Esophagus mucosa (tissue), 1 donor: ENCODE measurements at regions not wholly inside any gene's neighbourhood (a gene's known extent, or its start where the extent isn't known, plus 50 kb on each side); places are given as distances from the start of the nearest gene placed in this dataset.
"Not testable (repeated sequence)": the region's sequence is repeated elsewhere in the genome, so short reads cannot be mapped to it uniquely, and the experiment has no call there.

Experiments
- ATAC-seq: fragments of 200-7000 bp; cut with Tn5 transposase; one replicate; pipeline ENCODE4 v1.9.1; 2020
- donor health status: DM: yes; HTN: yes; CAD: no.

- no peak for ATAC-seq
Observed at GRCh38 chr2:182598626-182599025, 117.4 kb upstream of the DNAJC10 start.

DNA sequence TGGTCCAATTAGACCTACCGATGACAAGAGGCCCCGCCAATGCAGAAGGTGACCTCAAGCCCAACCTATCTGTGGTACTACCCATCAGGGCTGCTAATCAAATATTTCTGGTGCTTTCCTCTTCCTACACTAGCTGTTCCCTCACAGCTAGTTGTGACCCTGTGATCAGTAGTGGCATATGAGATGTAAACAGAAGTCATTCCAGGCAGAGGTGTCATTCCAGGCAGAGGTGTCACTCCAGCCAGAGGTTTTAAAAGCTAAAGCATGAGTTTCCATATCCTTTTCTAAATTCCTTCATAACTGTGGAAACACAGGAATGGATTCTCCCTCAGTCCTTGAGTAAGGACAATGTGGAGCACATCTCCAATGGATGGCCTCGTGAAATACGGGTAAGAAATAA, 110.9 kb upstream of the DNAJC10 start:
- no peak for ATAC-seq

GRCh38 chr2:182606728-182607681, 109.1 kb upstream of the DNAJC10 start:
- ATAC-seq, result no peak

- no peak for ATAC-seq
Observed at GRCh38 chr2:182608181-182608845, 107.7 kb upstream of the DNAJC10 start.

- ATAC-seq, result not testable (repeated sequence)
Observed at GRCh38 chr2:182609005-182609404, 107.1 kb upstream of the DNAJC10 start.

DNA sequence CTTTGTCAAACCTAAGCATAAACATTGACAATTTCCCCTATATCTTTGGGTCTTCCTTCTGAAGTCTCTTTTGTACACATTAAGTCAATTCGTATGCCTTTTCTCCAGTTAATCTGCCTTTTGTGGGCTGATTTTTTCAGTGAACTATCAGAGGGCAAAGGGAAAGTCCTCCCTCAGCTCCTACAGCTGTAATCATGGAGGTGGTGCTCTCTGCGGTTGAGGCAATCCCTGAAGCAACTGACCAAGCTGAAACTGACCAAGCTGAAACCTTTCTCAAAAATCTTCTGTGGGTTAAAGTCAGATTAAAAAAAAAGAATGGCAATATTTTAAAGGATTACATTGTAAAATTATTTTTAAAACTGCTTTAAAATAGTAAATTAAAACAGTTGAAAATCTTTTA, 105.8 kb upstream of the DNAJC10 start:
- no peak for ATAC-seq

- ATAC-seq, result no peak
Observed at GRCh38 chr2:182611009-182611408, 105.0 kb upstream of the DNAJC10 start.

GRCh38 chr2:182615036-182615435, 101.0 kb upstream of the DNAJC10 start:
- no peak for ATAC-seq

DNA sequence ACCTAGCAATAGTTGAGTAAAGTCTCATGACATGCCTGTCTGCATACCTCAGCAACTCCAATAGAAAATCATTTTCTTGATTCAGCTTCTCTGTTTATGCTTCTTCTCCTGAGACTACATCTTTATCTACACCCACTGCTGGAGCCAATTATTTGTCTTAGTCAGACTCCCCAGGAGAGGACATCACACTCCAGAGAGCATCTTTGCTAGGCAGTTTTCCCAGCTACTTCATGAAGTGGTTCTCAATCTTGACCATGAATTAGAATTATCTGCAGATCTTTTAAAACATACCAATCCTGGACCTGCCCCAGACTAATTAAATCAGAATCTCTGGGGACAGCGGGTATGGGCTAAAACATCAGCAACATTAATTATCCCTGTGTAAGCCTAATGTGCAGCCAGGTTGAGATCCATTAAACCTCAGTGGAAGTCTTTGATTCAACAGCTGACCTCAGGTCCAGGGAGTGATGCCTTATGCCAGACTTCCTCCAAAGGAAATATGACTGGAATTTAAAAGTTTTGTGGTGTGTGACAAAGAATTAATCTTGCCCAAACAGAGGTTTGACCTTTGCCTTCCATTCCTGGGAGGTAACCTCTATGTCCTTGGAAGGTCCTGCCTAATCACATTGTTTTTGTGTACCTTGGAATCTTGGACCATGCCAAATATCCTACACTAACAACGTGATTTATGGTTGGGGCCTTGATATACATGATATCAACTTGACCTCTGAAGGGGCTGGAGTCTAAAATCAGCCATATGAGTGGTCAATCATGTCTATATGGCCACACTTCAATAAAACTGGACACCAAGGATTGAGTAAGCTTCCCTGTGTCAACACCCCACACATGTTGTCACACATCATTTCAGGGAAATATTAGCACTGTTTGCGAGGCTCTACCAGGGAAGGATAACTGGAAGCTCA, 99.3 kb upstream of the DNAJC10 start:
- no peak for ATAC-seq

DNA sequence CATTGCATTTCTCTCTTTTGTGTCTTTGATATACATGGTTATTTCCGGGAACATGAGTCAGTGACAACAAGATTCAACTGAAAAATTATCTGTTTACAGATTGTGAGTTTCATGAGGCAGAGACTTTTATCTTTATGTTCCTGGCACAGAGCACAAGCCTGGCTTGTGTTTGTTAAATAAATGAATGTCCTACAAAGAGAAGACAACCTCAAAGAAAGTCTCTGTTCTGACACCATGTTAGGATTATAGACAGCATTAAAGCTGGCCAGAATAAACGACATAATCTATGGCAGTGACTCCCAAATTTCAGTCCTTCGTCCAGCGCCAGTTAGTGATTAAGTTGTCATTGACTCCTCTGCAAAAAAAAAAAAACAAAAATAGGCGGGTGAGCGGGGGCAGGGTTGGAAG, 97.4 kb upstream of the DNAJC10 start:
- ATAC-seq, result no peak

GRCh38 chr2:182619276-182619675, 96.8 kb upstream of the DNAJC10 start:
- ATAC-seq, result no peak

DNA sequence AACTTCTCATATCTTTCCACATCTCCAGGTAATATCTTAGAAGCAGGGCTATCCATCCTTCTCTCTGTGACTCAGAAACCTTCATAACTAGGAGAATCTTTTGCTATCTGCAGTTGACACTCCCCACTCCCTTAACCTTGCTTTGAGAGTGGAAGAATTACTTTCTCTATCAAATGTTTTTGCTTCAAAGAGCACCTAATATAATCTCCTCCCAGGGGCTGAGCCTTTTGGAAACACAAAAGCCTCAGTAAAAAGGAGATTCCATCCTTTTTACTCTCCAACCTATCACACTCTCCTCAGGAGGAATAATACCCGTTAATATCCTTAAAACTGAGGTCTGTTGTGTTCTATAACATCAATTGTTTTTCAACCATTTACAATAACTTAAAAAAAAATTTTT, 94.9 kb upstream of the DNAJC10 start:
- no peak for ATAC-seq

DNA sequence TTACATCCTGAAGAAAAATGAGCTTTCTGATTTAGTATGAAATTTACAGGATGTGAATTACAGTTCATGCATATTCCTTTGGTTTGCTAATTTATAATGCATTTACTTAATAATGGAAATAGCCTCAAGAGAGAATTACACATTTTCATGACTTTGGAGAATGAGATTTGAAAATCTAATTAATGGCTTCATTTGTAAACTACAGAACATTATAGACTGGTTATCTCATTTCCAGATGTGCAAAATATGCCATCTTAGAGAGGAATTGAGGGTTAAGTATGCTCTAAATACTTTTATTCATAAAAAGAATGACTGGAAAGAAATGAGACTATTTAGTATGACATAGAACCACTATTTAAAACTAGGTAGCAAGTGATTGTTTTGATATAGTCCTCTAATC, 94.2 kb upstream of the DNAJC10 start:
- no peak for ATAC-seq

DNA sequence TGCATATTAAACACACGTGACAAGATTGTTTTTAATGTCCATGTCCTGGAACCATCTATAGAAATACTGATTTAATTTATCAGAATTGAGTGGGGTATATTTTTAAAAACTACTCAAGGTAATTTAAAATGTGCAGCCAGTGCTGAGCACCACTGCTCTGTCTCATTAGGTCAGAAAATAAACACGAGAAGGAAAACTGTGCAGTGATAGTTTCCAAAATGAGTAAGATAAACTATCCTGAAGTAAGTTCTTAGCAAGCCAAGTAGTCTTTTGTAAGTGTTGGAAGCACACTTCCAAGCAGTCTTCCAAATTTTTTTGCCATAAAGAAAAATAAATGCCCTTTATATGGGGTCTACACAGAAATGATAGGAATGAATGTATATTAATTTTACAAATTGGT, 93.8 kb upstream of the DNAJC10 start:
- ATAC-seq, result no peak

GRCh38 chr2:182625814-182626213, 90.2 kb upstream of the DNAJC10 start:
- peak; percentile 51 for ATAC-seq

DNA sequence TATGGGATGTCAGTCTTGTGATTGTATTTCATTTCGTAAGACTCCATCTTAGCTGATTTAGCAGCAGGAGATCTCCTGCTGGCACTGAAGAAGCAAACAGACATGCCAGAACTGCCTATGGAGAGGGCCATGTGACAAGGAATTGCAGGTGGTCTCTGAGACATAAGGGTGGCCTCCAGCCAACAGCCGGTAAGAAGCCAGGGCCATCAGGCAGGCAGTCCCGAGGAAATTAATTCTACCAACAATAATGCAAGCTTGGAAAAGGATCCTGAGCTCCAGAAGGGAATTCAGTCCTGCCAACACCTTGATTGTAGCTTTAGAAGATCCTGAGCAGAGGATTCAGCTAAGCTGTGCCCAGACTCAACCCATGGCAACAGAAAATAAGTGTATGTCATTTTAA, 87.1 kb upstream of the DNAJC10 start:
- ATAC-seq, result no peak

DNA sequence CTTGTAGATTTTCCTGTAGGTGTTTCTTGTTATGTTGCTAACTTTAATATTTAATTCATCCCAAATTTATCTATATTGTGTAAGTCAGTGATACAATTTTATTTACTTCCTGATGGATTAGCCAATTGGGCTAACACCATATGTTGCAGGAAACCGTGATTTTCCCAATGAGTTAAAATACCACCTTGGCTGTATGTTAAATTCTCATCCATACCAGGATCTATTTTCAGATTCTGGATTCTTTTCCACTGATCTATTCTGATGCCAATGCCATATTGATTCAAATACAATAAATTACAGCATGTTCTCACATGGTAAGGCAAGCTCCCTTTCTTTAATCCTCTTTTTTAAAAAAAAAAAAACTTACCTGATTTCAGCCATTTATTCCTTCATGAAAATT, 85.8 kb upstream of the DNAJC10 start:
- no peak for ATAC-seq

GRCh38 chr2:182631299-182631698, 84.8 kb upstream of the DNAJC10 start:
- ATAC-seq, result no peak

DNA sequence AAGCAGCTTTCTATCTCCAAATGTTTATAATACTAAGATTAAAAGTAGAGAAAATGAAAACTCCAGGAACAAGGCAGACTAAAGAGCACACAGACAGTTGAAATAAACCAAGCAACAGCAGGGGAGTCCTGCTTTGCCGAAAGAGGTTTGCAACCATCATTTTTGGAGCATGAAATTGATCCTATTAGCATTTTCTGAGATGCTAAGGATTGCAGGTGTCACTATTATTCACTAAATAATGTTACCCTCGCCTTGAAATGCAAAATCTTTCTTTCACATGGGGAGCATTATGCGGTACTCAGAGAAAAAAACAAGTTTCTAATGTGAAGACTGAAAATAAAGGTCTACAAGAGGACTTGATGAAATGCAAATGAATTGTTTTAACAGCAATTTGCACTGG, 81.7 kb upstream of the DNAJC10 start:
- no peak for ATAC-seq

DNA sequence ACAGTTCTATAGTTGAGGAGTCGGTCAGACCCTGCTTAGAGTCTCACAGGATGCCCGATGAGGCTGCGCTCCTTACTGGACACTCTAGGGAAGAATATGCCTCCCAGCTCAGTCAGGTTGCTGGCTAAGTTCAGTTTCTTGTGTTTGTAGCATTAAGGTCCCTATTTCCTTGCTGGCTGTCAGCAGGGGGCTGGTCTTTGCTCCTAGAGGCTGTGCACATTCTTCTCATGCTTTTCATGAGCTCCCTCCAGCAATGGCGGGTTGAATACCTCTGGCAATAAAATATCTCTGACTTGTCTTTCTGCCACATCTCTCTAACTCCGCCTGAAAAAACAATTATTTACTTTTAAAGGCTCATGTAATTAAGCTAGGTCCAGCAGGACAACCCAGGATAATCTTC, 79.4 kb upstream of the DNAJC10 start:
- no peak for ATAC-seq

GRCh38 chr2:182638667-182639066, 77.4 kb upstream of the DNAJC10 start:
- no peak for ATAC-seq

- no peak for ATAC-seq
Observed at GRCh38 chr2:182639971-182640370, 76.1 kb upstream of the DNAJC10 start.

- ATAC-seq, result peak; percentile 43
Observed at GRCh38 chr2:182642328-182642727, 73.7 kb upstream of the DNAJC10 start.
